Large intestine (tissue), 3 donors: ENCODE measurements at regions not wholly inside any gene's neighbourhood (a gene's known extent, or its start where the extent isn't known, plus 50 kb on each side); places are given as distances from the start of the nearest gene placed in this dataset.

ENCODE experiments used
- DNase-seq, 2 donors: peaks; one replicate each; pipeline versions ENCODE4 v3.0.0 to v3.0.0-alpha.2; 2013
- H3K27ac ChIP-seq: one replicate; pipeline ENCODE4 v1.5.1; 2013; ENCODE audit warnings: low read length
- H3K27me3 ChIP-seq: 2 replicates; pipeline ENCODE4 v1.6.1; 2013; ENCODE audit warnings: low read length; ENCODE audit not compliant: control insufficient read depth, insufficient read depth
- H3K36me3 ChIP-seq: 2 replicates; pipeline ENCODE4 v1.6.1; 2013; ENCODE audit warnings: low read length; ENCODE audit not compliant: control insufficient read depth, insufficient read depth
- H3K4me1 ChIP-seq: one replicate; pipeline ENCODE4 v1.6.1; 2013; ENCODE audit warnings: low read length; ENCODE audit not compliant: control insufficient read depth, insufficient read depth
- H3K4me3 ChIP-seq: one replicate; pipeline ENCODE4 v1.5.1; 2013; ENCODE audit warnings: low read length
- H3K9me3 ChIP-seq: one replicate; pipeline ENCODE4 v1.6.1; 2013; ENCODE audit warnings: mild to moderate bottlenecking, low read depth, low read length, moderate library complexity; ENCODE audit not compliant: control insufficient read depth
- WGBS: methylation state at CpG from one replicate; pipeline ENCODE4 v1.1.5; 2013; ENCODE audit warnings: low lambda C conversion rate; ENCODE audit not compliant: insufficient coverage; 5-methylcytosine and 5-hydroxymethylcytosine counted together

DNA sequence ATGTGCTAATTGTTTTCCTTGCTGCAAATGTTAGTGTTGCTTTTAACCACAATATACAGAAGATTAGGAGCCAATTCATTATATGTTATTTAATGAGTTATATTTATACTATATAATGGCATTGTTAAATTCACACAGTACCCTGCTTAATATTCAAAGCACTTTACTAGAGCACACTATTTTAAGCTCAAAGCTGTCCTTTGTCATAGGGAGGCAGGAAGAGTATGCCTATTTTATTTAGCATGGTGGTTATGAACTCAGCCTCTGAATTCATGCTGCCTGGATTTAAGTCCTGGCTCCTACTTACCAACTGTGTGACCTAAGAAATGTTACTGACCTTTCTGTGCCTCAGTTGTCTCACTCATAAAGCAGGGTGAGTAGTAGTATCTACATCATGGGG lies 80.5 kb downstream of the FASTKD2 start:
- no peak for DNase-seq
- Histone ChIP-seq H3K9me3 (no peaks in the 10 kb centered on the region), H3K27me3 (no peaks in the 10 kb centered on the region), H3K36me3 (no peaks in the 10 kb centered on the region), H3K4me3 (no peak overlapping the region), H3K4me1 (no peaks in the 10 kb centered on the region), H3K27ac (no peak overlapping the region)

GRCh38 chr2:206846331-206846730 lies 80.9 kb downstream of the FASTKD2 start:
- Histone ChIP-seq H3K4me3 (no peak overlapping the region), H3K9me3 (no peaks in the 10 kb centered on the region), H3K36me3 (no peaks in the 10 kb centered on the region), H3K4me1 (no peaks in the 10 kb centered on the region), H3K27me3 (no peaks in the 10 kb centered on the region), H3K27ac (no peak overlapping the region)
- no peak for DNase-seq
- 80% methylated on average over 1 of the region's 3 CpGs for WGBS

DNA sequence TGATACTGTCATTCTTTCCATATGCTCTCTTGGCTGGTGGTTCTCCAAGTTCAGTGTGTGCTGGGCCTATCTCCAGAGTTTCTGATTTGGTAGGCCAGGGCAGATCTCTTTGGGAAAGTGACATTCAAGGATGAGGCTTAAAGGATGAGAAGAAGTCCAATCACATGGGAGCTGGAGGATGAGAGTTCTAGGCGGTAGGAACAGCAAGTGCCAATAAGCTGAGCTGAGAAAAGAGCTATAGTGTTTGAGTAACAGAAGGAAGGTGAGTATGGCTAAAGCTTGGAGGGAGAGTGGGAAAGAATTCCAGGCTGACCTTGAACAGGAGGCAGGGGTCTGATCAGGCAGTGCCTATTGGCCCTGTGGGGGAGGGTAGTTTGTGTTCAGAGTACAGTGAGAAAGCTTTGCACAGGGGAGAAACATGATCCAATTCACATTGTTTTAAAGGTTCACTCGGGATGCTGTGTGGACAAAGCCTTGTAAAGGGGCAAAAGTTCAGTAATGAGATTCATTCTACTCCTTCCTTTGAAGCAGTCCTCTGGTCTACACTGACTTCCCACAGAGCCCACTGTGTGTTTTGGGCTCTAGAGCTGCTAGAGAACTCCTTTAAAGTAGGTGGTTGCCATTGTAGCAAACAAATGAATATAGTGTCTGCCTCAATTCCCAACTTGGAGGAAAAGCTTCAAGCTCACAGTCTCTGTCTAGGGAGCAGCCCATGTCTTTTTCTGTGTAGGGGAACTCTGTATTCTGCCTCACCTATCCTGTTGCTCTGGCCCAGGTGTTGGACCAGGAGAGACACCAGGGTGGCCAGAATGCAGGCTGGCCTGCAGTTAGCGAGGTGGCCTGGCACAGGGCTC lies 81.8 kb downstream of the FASTKD2 start:
- no peak overlapping the region for H3K27ac ChIP-seq
- H3K4me3 ChIP-seq, result no peak overlapping the region
- no peaks in the 10 kb centered on the region for H3K9me3 ChIP-seq
- no peaks in the 10 kb centered on the region for H3K27me3 ChIP-seq
- no peaks in the 10 kb centered on the region for H3K36me3 ChIP-seq
- no peak for DNase-seq
- no peaks in the 10 kb centered on the region for H3K4me1 ChIP-seq
- no CpG with 5 or more reads among the region's 3 CpGs for WGBS

- H3K4me3 ChIP-seq, result no peak overlapping the region
- H3K9me3 ChIP-seq, result no peaks in the 10 kb centered on the region
- no peak overlapping the region for H3K27ac ChIP-seq
- no peaks in the 10 kb centered on the region for H3K27me3 ChIP-seq
- no peaks in the 10 kb centered on the region for H3K4me1 ChIP-seq
- H3K36me3 ChIP-seq, result no peaks in the 10 kb centered on the region
- DNase-seq, result no peak
Measured at GRCh38 chr2:206850369-206850768, 85.0 kb downstream of the FASTKD2 start.

DNA sequence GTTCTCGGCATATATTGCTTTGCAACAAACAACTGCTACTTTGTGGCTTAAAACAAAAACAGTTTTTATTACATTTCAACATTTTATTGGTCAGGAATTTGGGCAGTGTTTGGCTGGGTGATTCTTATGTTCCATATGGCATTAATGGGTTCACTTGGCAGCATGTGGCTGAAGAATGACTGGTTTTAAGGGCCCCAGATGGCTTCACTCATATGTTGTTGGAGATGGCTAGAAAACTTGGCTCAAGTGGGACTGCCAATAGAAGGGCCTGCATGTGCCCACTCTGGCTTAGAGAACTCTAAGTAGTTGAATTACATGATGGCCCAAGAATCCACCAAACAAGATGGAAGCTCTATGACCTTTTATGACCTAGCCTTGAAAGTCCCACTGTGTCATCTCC lies 86.1 kb downstream of the FASTKD2 start:
- Histone ChIP-seq H3K36me3 (no peaks in the 10 kb centered on the region), H3K4me3 (no peak overlapping the region), H3K27ac (no peak overlapping the region), H3K27me3 (no peaks in the 10 kb centered on the region), H3K4me1 (no peaks in the 10 kb centered on the region), H3K9me3 (no peaks in the 10 kb centered on the region)
- DNase-seq, result no peak
- WGBS, result no CpG with 5 or more reads among the region's 1 CpG

GRCh38 chr2:206853915-206854314 lies 85.4 kb upstream of the CPO start:
- Histone ChIP-seq H3K36me3 (no peaks in the 10 kb centered on the region), H3K27ac (no peak overlapping the region), H3K4me3 (no peak overlapping the region), H3K27me3 (no peaks in the 10 kb centered on the region), H3K4me1 (no peaks in the 10 kb centered on the region), H3K9me3 (no peaks in the 10 kb centered on the region)
- WGBS, result 80% methylated on average over 1 of the region's 4 CpGs
- no peak for DNase-seq

- 88% methylated on average over 1 of the region's 10 CpGs for WGBS
Measured at GRCh38 chr2:206855585-206856433, 83.5 kb upstream of the CPO start.

GRCh38 chr2:206856513-206856912 lies 82.8 kb upstream of the CPO start:
- no peaks in the 10 kb centered on the region for H3K36me3 ChIP-seq
- no peak for DNase-seq
- H3K4me1 ChIP-seq, result no peaks in the 10 kb centered on the region
- no peak overlapping the region for H3K4me3 ChIP-seq
- no peak overlapping the region for H3K27ac ChIP-seq
- H3K9me3 ChIP-seq, result no peaks in the 10 kb centered on the region
- H3K27me3 ChIP-seq, result no peaks in the 10 kb centered on the region

More at GRCh38 chr2:206855585-206856433, 83.5 kb upstream of the CPO start:
- peak in 1 of 2 donors; percentile 6 for DNase-seq
- no peaks in the 10 kb centered on the region for H3K9me3 ChIP-seq
- H3K4me1 ChIP-seq, result no peaks in the 10 kb centered on the region
- no peaks in the 10 kb centered on the region for H3K36me3 ChIP-seq
- H3K4me3 ChIP-seq, result no peak overlapping the region
- no peak overlapping the region for H3K27ac ChIP-seq
- H3K27me3 ChIP-seq, result no peaks in the 10 kb centered on the region

GRCh38 chr2:206858687-206859329 lies 80.5 kb upstream of the CPO start:
- Histone ChIP-seq H3K4me1 (no peaks in the 10 kb centered on the region), H3K36me3 (no peaks in the 10 kb centered on the region), H3K27me3 (no peaks in the 10 kb centered on the region), H3K9me3 (no peaks in the 10 kb centered on the region), H3K27ac (no peak overlapping the region), H3K4me3 (no peak overlapping the region)
- DNase-seq, result no peak
- no CpG with 5 or more reads among the region's 4 CpGs for WGBS

DNA sequence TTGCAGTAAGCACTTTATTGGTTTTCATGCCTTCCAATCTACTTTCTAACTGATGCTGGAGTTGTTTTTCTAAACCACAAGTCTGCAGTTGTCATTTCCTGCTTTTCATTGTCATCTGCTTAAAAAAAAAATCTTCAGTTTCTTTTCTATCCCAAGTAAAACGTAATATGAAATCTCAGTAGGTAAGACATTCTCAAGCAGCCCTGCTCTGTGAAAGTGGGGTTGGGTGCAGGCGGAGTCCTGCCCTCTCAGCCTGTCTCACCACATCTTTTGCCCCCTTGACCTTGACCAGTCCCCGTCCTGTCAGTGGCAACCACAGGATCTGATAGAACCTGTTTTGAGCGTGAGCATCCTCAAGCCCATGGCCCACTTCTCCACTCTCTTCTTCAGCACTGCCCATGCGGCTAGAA lies 80.0 kb upstream of the CPO start:
- Histone ChIP-seq H3K27ac (no peak overlapping the region), H3K36me3 (no peaks in the 10 kb centered on the region), H3K27me3 (no peaks in the 10 kb centered on the region), H3K9me3 (no peaks in the 10 kb centered on the region), H3K4me3 (no peak overlapping the region), H3K4me1 (no peaks in the 10 kb centered on the region)
- no CpG with 5 or more reads among the region's 5 CpGs for WGBS
- no peak for DNase-seq
